IPS-NIHi11 (cell line): ENCODE measurements at regions not wholly inside any gene's neighbourhood (a gene's known extent, or its start where the extent isn't known, plus 50 kb on each side); places are given as distances from the start of the nearest gene placed in this dataset.
"Not testable (repeated sequence)": the region's sequence is repeated elsewhere in the genome, so short reads cannot be mapped to it uniquely, and the experiment has no call there.

Experiments
- DNase-seq: peaks from one replicate; pipeline ENCODE4 v3.0.0; 2012; ENCODE audit warnings: mixed read lengths, low spot score

DNA sequence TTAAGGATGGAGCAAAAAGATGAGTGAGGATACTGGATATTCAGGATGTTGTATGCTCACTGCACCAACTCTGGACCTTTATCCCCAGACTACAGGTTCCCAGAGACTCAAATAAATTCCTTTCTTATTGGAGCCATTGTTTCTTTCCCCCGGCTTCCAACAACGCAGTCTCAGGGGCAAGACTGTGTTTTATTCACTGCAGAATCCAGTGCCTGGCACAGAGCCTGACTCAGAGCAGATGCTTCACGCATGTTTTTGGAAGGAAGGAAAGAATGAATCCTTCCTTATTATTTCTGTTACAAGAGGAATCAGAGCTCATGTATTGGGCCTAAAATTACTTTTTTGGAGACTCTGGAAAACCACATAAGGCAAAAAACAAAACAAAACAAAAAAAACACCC is 96.0 kb upstream of the VGLL4 start:
- no peak for DNase-seq

DNA sequence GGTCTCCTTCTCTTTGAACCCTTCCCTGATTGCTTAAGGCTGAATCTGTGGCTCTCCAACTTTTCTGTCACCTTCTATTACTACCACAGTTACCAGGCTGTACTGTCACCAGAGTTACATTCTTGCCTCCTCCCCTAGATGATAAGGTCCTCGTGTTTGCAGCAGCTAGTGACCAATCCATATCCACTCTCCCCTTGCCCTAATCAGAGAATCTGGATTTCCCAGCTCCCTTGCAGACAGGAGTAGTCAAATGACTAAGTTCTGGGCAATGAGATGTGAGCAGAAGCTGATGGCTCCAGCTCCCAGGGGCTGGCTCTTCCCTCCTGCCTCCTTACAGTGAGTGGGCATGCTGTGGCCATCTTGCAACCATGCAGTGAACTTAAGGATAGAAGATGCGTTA is 95.4 kb upstream of the VGLL4 start:
- no peak for DNase-seq

DNA sequence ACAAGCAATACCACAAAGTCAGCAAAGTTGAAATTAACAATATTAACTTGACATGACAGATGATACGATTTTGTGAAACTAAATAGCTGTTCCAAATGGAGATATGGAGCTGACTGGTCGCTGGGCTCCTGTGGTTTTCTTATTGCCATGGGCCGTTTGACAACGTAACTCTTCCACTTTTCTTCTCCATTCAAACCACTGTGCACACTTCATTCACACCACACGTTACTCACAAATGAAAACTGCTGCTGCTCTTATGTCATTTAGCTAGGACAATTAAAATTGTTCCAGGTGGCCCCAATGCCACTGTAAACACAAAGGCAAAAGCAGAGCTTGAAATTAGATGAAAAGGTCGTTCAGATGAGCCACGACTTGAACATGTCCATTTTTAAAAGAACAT is 94.0 kb upstream of the VGLL4 start:
- DNase-seq, result no peak

DNA sequence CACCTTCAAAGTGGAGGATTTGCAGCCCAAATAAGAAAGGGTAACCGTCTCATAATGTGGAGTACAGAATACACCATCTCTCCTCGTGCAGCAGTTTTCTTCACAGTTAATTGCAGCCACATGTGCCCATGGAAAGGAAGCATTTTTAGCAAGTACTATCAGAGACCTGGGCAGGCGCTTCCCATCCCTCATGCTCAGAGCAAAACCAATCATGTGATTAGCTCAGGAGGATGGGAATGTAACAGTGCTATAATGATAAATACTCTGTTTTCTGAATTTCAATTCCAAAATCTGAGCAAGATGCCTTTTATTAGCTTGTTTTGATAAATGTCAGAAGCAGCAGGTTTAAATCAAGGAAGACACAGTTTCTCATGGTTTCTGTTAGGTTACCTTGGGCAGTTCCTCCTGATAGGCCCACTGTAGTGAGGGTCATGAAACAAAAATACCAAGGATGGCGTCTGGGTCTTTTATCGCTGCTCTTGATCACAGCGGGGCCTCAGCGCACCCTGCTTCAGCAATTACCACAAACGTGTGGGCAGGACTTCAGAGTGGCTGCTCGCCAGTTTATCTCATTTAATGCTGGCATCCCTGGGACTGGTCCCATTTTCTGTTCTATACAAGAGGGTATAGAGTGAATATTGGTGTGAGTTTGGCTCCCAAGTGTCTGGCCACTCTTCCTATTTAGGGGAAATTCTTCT is 92.6 kb upstream of the VGLL4 start:
- no peak for DNase-seq

DNA sequence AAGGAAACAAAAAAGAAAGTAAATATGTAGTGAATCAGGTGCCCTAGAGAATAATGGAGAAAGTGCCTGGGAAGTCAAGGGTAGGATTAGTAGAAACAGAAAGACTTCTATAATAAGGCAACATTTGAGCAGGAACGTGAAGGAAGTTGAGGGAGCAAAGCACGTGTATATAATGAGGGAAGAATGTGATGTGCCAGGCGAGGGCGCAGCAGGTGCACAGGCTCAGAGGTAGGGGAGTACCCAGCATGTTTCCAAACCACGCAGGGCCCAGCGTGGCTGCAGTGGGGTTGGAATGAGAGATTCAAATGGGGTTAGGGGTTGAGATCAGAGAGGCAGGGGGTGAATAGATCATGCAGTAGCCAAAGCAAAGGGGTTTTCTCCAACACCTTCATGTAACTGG is 91.9 kb upstream of the VGLL4 start:
- DNase-seq, result no peak

- DNase-seq, result not testable (repeated sequence)
These were observed 91.4 kb upstream of the VGLL4 start for GRCh38 chr3:11735111-11735510.

- no peak for DNase-seq
These were observed 90.2 kb upstream of the VGLL4 start for GRCh38 chr3:11733914-11734313.

- no peak for DNase-seq
These were observed 83.5 kb upstream of the VGLL4 start for GRCh38 chr3:11727207-11727606.

DNA sequence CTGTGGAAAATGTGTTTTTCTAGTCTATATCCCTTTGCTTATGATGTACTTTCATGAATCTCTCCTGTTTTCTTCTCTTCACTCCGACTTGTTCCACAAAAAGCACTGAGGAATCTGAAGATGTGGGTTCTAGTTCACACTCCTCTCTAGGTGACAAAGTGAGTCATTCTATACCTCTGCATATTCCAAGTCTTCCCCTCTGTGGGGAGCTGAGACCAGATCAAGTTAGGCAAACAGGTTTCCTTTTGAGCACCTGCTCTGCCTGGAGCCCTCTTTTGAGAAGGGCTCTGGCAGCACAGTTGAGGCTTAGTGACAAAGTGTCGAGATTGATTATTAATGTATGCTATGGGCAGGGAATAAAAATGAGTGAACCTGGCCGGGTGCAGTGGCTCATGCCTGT is 82.4 kb upstream of the VGLL4 start:
- DNase-seq, result no peak

DNA sequence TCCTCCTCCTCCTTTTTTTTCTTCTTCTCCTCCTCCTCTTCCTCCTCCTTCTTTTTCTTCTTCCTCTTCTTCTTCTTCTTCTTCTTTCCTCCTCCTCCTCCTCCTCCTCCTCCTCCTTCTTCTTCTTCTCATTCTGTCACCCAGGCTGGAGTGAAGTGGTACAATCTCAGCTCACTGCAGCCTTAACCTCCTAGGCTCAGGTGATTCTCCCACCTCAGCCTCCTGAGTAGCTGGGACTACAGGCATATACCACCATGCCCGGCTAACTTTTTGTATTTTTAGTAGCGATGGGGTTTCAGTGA is 81.6 kb upstream of the VGLL4 start:
- DNase-seq, result not testable (repeated sequence)

- DNase-seq, result no peak
These were observed 81.1 kb upstream of the VGLL4 start for GRCh38 chr3:11724615-11725339.

GRCh38 chr3:11721479-11721878 is 77.8 kb upstream of the VGLL4 start:
- DNase-seq, result no peak

GRCh38 chr3:11720917-11721411 is 77.2 kb upstream of the VGLL4 start:
- no peak for DNase-seq

DNA sequence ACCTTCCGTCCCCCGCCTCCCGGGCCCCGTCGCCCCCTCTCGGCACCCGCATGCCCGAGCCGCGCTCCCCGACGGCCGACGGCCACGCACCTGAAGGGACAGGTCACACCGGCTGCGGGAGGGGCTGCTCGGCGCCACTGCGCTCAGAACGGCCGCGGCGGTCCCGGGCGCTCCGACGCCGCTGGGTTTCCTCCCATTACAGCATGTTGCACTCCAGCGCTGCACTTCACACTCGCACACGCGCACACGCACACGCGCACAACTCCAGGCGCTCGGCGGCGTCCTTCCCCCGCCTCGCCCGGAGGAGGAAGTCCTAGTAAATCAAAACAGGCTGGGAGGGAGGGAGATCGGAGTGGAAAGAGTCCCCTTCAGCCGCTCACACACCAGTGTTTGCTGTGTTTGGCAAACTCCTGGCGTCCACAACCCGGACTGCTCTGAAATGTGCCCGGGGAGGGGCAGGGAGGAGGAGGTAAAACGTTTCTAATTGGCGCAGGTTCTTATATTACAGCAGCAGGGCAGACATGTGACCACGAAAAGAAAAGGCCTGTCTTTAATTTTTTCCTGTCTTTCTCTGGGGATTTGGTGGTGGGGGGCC is 76.7 kb upstream of the VGLL4 start:
- peak; percentile 67 for DNase-seq

DNA sequence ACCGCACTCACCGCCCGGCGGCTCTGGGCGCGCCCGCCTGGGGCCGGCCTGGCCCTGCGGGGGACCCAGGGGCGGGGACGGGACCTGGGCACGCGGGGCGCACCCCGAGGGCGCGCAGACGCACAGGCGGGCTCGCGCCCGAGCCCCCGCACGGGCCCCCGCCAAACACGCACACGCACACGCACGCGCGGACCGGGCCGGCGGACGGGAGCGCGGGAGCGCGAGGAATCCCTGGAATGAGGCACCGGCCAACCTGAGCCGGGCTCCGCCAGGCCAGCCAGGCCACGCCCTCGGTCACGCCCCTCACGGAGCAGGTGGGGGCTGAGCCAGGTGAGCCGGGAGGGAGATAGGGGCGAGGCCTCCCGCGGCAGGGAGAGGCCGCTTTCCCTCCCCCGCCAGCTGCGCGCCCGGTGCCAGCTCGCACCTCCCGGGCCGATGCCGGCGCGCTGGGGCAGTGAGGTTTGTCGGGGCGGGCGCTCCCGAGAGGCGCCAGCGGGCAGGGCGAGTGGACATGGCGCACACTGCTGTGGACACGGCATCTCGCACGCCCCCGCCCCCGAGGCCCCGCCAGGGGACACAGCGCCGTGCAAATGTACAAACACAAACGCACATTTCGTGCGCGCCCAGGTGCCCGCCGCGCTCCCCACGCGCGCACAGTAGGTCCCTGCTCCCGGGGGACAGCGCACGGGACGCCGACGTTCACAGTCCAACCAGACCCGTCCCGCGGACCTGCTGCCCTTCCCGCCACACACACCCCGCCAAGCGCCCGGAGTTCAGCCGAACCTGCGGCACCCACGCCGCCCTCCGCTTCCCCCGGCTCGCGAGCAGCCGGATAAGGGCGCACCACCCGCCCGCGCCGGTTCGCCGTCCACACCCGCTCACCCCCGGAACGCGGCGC is 75.9 kb upstream of the VGLL4 start:
- peak; percentile 98 for DNase-seq

GRCh38 chr3:11718637-11719405 is 75.1 kb upstream of the VGLL4 start:
- DNase-seq, result no peak

- no peak for DNase-seq
These were observed 74.3 kb upstream of the VGLL4 start for GRCh38 chr3:11717768-11718636.

- no peak for DNase-seq
These were observed 73.6 kb upstream of the VGLL4 start for GRCh38 chr3:11717301-11717700.

DNA sequence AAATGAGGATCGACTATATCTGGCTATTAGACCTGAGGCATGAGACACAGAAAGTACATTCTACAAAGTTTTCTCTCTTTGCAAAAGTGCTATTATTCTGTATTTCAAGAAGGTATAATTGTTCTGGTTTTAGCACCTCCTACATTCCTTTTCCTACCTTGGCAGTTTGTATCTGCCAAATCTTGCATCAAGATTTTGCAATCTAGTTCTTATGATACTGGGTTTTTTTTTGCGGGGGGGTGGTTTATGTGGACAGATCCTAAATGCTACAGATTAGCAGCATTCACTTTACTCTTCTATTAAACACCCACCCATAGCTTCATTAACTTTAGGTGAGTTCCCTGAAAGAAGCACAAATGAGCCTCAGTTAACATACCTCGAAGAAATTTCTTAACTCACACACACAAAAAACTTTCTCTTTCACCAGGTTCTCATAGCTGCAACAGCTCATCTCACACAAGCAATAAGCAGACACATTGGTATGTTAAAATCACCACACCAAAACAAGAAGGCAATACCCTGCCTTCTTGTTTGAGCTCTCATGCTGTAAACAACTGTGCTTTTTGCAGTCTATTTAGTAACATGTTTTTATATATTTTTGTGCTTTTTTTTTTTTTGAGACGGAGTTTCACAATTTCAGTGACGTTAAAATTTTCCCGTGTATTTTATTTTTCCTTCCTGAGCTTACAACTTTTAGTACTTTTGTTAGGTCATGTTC is 73.0 kb upstream of the VGLL4 start:
- no peak for DNase-seq

- DNase-seq, result no peak
These were observed 69.5 kb upstream of the VGLL4 start for GRCh38 chr3:11713171-11713570.
